Common myeloid progenitor, CD34-positive (primary cell): ENCODE measurements at regions not wholly inside any gene's neighbourhood (a gene's known extent, or its start where the extent isn't known, plus 50 kb on each side); places are given as distances from the start of the nearest gene placed in this dataset.
"Not testable (repeated sequence)": the region's sequence is repeated elsewhere in the genome, so short reads cannot be mapped to it uniquely, and the experiment has no call there.

ENCODE experiments used
- CTCF ChIA-PET: fragments of 350-600 bp; sonication (Branson Sonifier 250); formaldehyde crosslinking; loops from one replicate; lab custom pipeline; 2021; ENCODE audit warnings: antibody characterized with exemption; lab: Charles Lee
- POLR2A ChIA-PET: fragments of 350-600 bp; sonication (Branson Sonifier 250); formaldehyde crosslinking; loops from one replicate; lab custom pipeline; 2021; ENCODE audit warnings: antibody characterized with exemption; lab: Charles Lee
- DNase-seq, 3 donors: peaks; one replicate each; pipeline versions ENCODE4 v3.0.0 to v3.0.0-alpha.2; 2013
- H3K27ac ChIP-seq, 2 experiments: 1 replicate in 1 of 2; 2 replicates in 1 of 2; pipeline ENCODE4 v1.7.0; 2013; ENCODE audit warnings: inconsistent platforms in 2 of 2, low read length in 2 of 2, mild to moderate bottlenecking in 2 of 2, low read depth in 1 of 2, moderate library complexity in 1 of 2; ENCODE audit not compliant: severe bottlenecking in 2 of 2, insufficient read depth in 1 of 2, poor library complexity in 1 of 2
- H3K27me3 ChIP-seq, 5 experiments: replicated peaks in 2 of 5; 1 replicate in 3 of 5; 2 replicates in 2 of 5; pipeline versions ENCODE4 v1.6.1 to v1.7.0; 2013; ENCODE audit warnings: low read length in 4 of 5, mild to moderate bottlenecking in 2 of 5, moderate library complexity in 2 of 5, inconsistent platforms in 1 of 5; ENCODE audit not compliant: insufficient read depth in 5 of 5, control insufficient read depth in 4 of 5
- H3K36me3 ChIP-seq, 4 experiments: 1 replicate in 2 of 4; 2 replicates in 2 of 4; pipeline versions ENCODE4 v1.6.1 to v1.7.0; 2013; ENCODE audit warnings: low read length in 3 of 4, control low read depth in 1 of 4, mild to moderate bottlenecking in 1 of 4; ENCODE audit not compliant: control insufficient read depth in 4 of 4, insufficient read depth in 4 of 4
- H3K4me1 ChIP-seq, 4 experiments: 1 replicate in 3 of 4; 2 replicates in 1 of 4; pipeline versions ENCODE4 v1.6.1 to v1.7.1; 2013; ENCODE audit warnings: low read length in 3 of 4, mild to moderate bottlenecking in 3 of 4, control low read depth in 1 of 4, inconsistent platforms in 1 of 4, moderate library complexity in 1 of 4; ENCODE audit not compliant: control insufficient read depth in 4 of 4, insufficient read depth in 4 of 4; ENCODE audit errors: control extremely low read depth in 1 of 4
- H3K4me3 ChIP-seq, 7 experiments: 1 replicate in 4 of 7; 2 replicates in 3 of 7; pipeline versions ENCODE4 v1.5.1 to v1.7.0; 2013; ENCODE audit warnings: mild to moderate bottlenecking in 7 of 7, low read length in 6 of 7, moderate library complexity in 6 of 7, inconsistent platforms in 2 of 7, low read depth in 2 of 7, control low read depth in 1 of 7; ENCODE audit not compliant: insufficient read depth in 4 of 7, control insufficient read depth in 1 of 7; ENCODE audit errors: extremely low read depth in 1 of 7
- H3K9me3 ChIP-seq, 5 experiments: 1 replicate in 4 of 5; 2 replicates in 1 of 5; pipeline versions ENCODE4 v1.6.1 to v1.7.1; 2013; ENCODE audit warnings: low read length in 4 of 5, mild to moderate bottlenecking in 2 of 5, inconsistent platforms in 1 of 5, low read depth in 1 of 5, moderate library complexity in 1 of 5; ENCODE audit not compliant: control insufficient read depth in 4 of 5, insufficient read depth in 2 of 5; ENCODE audit errors: control extremely low read depth in 1 of 5
- WGBS: methylation state at CpG from one replicate; pipeline ENCODE4 v1.1.5; 2013; ENCODE audit not compliant: insufficient coverage; 5-methylcytosine and 5-hydroxymethylcytosine counted together

- Histone ChIP-seq H3K36me3 (no peaks in the 10 kb centered on the region), H3K27me3 (no peaks in the 10 kb centered on the region), H3K27ac (no peak overlapping the region), H3K9me3 (no peaks in the 10 kb centered on the region), H3K4me1 (no peaks in the 10 kb centered on the region), H3K4me3 (no peak overlapping the region)
- WGBS: 100% methylated on average over 2 of the region's 6 CpGs
- ChIA-PET CTCF (no interaction called here), POLR2A (no interaction called here)
- peak in 1 of 3 donors; percentile 12 for DNase-seq
Measured at GRCh38 chr5:82466986-82467561, 188.9 kb upstream of the RPS23 start.

GRCh38 chr5:82465235-82465634 is 187.1 kb upstream of the RPS23 start:
- peaks cover 0 to 6% (median 0%) of the 10 kb centered on the region in 5 experiments for H3K9me3 ChIP-seq
- no peak overlapping the region for H3K27ac ChIP-seq
- no peaks in the 10 kb centered on the region for H3K4me1 ChIP-seq
- no peaks in the 10 kb centered on the region for H3K36me3 ChIP-seq
- no peak overlapping the region for H3K4me3 ChIP-seq
- H3K27me3 ChIP-seq: no peaks in the 10 kb centered on the region
- no peak for DNase-seq
- POLR2A ChIA-PET: no interaction called here
- WGBS: no CpG with 5 or more reads among the region's 3 CpGs
- CTCF ChIA-PET: no interaction called here

- no peak for DNase-seq
- Histone ChIP-seq H3K4me1 (no peaks in the 10 kb centered on the region), H3K27ac (no peak overlapping the region), H3K4me3 (no peak overlapping the region), H3K27me3 (no peaks in the 10 kb centered on the region), H3K9me3 (peaks cover 0 to 21% (median 0%) of the 10 kb centered on the region in 5 experiments), H3K36me3 (no peaks in the 10 kb centered on the region)
- WGBS: 98% methylated on average over 4 of the region's 6 CpGs
- CTCF ChIA-PET: interaction anchor here (0.6 kb wide), 1 partner anchor 948 kb away, joined by 4 read pairs; no protein-coding TSS in a partner anchor
- POLR2A ChIA-PET: no interaction called here
Measured at GRCh38 chr5:82459626-82460025, 181.5 kb upstream of the RPS23 start.

GRCh38 chr5:82455317-82455716 is 177.2 kb upstream of the RPS23 start:
- H3K9me3 ChIP-seq: peaks cover 0 to 15% (median 0%) of the 10 kb centered on the region in 5 experiments
- H3K27me3 ChIP-seq, POLR2A ChIA-PET, DNase-seq, H3K4me3 ChIP-seq, H3K27ac ChIP-seq, H3K4me1 ChIP-seq, CTCF ChIA-PET, H3K36me3 ChIP-seq: not testable (repeated sequence)
- WGBS: 100% methylated on average over 2 of the region's 4 CpGs

- Histone ChIP-seq H3K9me3 (no peaks in the 10 kb centered on the region), H3K4me1 (no peaks in the 10 kb centered on the region), H3K36me3 (no peaks in the 10 kb centered on the region), H3K27ac (no peak overlapping the region), H3K27me3 (no peaks in the 10 kb centered on the region), H3K4me3 (no peak overlapping the region)
- DNase-seq: no peak
- POLR2A ChIA-PET: no interaction called here
- CTCF ChIA-PET: no interaction called here
- 100% methylated on average over 1 of the region's 2 CpGs for WGBS
Measured at GRCh38 chr5:82448374-82448773, 170.2 kb upstream of the RPS23 start.

- Histone ChIP-seq H3K9me3 (no peaks in the 10 kb centered on the region), H3K27ac (no peak overlapping the region), H3K27me3 (no peaks in the 10 kb centered on the region), H3K36me3 (no peaks in the 10 kb centered on the region), H3K4me1 (no peaks in the 10 kb centered on the region), H3K4me3 (no peak overlapping the region)
- CTCF ChIA-PET: no interaction called here
- POLR2A ChIA-PET: no interaction called here
- no peak for DNase-seq
- 97% methylated on average over 7 of the region's 7 CpGs for WGBS
Measured at GRCh38 chr5:82447913-82448312, 169.8 kb upstream of the RPS23 start.

GRCh38 chr5:82446809-82447208 is 168.7 kb upstream of the RPS23 start:
- ChIA-PET POLR2A (no interaction called here), CTCF (no interaction called here)
- no peak overlapping the region for H3K4me3 ChIP-seq
- no peaks in the 10 kb centered on the region for H3K27me3 ChIP-seq
- DNase-seq: no peak
- no peaks in the 10 kb centered on the region for H3K36me3 ChIP-seq
- no peaks in the 10 kb centered on the region for H3K4me1 ChIP-seq
- H3K9me3 ChIP-seq: no peaks in the 10 kb centered on the region
- H3K27ac ChIP-seq: no peak overlapping the region
